ENCODE measurements at regions not wholly inside any gene's neighbourhood (a gene's known extent, or its start where the extent isn't known, plus 50 kb on each side); places are given as distances from the start of the nearest gene placed in this dataset.

DNA sequence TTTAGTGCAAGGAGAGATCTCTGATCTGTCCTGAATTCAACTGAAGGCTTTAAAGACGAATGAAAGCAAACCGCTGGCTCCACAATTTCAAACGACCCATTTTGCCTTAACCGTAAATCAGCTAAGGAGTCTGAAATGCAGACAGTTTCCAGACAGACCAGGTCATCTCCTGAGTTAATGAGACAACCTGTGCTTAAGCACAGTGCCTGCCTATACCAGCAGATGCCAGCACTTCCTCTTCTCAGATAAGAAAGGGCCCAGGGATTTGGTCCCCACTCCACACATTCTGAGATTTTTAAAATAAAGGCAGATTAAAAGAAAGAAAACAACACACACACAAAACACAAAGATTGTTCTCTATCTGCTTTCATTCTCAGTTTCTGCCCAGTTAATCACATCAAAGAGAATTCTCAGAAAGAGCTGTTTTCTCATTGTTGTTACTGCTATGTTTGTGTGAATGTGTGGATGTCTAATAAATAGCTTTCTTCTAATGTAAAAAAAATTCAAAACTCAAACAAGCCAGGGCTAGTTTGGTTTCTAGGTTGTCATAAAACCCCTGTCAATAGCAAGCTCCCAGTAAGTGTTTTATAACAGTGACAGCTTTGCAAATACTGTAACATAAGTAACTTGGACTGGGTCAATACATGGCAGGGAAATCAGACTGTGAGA lies 157.7 kb upstream of the SLC24A2 start:
- intact Hi-C loops (cut with DNase I; ENCODE audit: low total_unique reads): no loop called here
- no peak overlapping the region for H3K27ac ChIP-seq
- TF ChIP-seq, protein P1, sequence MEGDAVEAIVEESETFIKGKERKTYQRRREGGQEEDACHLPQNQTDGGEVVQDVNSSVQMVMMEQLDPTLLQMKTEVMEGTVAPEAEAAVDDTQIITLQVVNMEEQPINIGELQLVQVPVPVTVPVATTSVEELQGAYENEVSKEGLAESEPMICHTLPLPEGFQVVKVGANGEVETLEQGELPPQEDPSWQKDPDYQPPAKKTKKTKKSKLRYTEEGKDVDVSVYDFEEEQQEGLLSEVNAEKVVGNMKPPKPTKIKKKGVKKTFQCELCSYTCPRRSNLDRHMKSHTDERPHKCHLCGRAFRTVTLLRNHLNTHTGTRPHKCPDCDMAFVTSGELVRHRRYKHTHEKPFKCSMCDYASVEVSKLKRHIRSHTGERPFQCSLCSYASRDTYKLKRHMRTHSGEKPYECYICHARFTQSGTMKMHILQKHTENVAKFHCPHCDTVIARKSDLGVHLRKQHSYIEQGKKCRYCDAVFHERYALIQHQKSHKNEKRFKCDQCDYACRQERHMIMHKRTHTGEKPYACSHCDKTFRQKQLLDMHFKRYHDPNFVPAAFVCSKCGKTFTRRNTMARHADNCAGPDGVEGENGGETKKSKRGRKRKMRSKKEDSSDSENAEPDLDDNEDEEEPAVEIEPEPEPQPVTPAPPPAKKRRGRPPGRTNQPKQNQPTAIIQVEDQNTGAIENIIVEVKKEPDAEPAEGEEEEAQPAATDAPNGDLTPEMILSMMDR (IDR thresholded peaks at IDR 0.05 in 8 of 11, conservative IDR thresholded peaks at IDR 0.05 in 3 of 11): peak in 4 of 11 experiments; percentile 8 to 46 (median 16)
- TF ChIP-seq POLR2A (IDR thresholded peaks at IDR 0.05) (no peak), POLR2AphosphoS5 (IDR thresholded peaks at IDR 0.05) (no peak)
- H3K4me1 ChIP-seq: no peaks in the 10 kb centered on the region
- no peaks in the 10 kb centered on the region for H3K36me3 ChIP-seq
- H3K27me3 ChIP-seq (replicated peaks in 1 of 7): no peaks in the 10 kb centered on the region
- DNase-seq: no peak
- no peak overlapping the region for H3K4me3 ChIP-seq
- H3K9me3 ChIP-seq: no peaks in the 10 kb centered on the region
- WGBS, 5 donors: 53 to 83% (median 59%) methylated on average over 4 of the region's 4 CpGs

DNA sequence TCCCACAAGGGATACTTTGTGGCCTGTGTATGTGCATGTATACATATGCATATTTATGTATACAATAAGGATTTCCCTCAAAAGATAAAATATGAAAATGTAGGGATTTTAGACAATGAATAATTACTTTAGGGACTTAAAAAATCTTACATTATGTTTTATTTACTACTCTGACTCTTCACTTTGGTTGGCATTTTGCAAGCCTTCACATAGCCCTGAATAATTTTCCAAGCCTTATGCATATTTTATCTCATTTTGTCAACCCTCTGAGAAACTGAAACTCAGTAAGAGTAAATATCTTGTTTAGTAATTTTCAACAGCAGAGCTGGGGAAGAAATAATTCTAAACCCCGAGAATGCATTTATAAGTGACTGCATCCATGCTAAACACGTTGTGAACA lies 153.0 kb upstream of the SLC24A2 start:
- TF ChIP-seq, protein P1 (IDR thresholded peaks at IDR 0.05 in 8 of 11, conservative IDR thresholded peaks at IDR 0.05 in 3 of 11): no peak
- TF ChIP-seq POLR2AphosphoS5 (IDR thresholded peaks at IDR 0.05) (no peak), POLR2A (IDR thresholded peaks at IDR 0.05) (no peak)
- Histone ChIP-seq H3K9me3 (no peaks in the 10 kb centered on the region), H3K27me3 (replicated peaks in 1 of 7) (no peaks in the 10 kb centered on the region), H3K4me1 (no peaks in the 10 kb centered on the region), H3K4me3 (no peak overlapping the region), H3K27ac (no peak overlapping the region), H3K36me3 (no peaks in the 10 kb centered on the region)
- no peak for DNase-seq
- intact Hi-C loops (cut with DNase I; ENCODE audit: low total_unique reads): no loop called here
- 58 to 88% (median 71%) methylated on average over 2 of the region's 2 CpGs for WGBS, 5 donors

DNA sequence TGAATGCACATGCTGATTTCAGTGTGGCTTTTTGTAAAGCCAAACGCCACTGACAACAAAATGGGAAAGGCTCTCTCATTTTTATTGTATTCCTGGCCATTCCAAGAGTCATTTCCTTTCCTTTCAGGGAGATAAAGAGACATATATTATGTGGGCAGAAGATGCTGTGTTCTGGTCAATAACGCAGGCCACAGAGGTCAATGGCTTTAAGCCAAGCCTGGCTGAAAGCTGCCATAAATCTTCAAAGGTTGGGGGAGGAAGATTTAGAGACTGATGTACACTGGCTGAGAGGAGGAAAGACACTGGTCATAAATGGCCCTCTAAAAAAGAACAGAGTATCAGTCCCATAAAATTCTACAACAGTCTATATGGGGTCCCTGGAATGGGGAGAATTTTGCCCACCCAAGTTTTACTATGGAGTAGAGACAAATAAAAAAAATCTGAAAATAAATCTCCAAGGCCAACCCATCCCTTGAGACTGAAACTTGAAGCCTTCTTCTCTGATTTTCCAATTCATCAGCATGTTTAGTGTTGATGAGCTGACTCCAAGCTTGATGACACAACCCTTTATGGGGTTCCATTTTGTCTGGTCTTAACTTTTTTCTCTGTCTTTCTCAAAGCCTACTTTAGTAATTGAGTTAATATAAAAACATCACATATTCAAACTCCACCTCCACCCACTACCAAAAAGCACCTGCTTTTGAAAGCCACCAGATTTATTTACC lies 152.1 kb upstream of the SLC24A2 start:
- no peaks in the 10 kb centered on the region for H3K36me3 ChIP-seq
- no peaks in the 10 kb centered on the region for H3K27me3 ChIP-seq (replicated peaks in 1 of 7)
- intact Hi-C loops (cut with DNase I; ENCODE audit: low total_unique reads): no loop called here
- no peak for DNase-seq
- H3K4me3 ChIP-seq: no peak overlapping the region
- no peak for TF ChIP-seq POLR2AphosphoS5 (IDR thresholded peaks at IDR 0.05)
- TF ChIP-seq, protein P1 (IDR thresholded peaks at IDR 0.05 in 8 of 11, conservative IDR thresholded peaks at IDR 0.05 in 3 of 11): no peak
- TF ChIP-seq POLR2A (IDR thresholded peaks at IDR 0.05): no peak
- H3K27ac ChIP-seq: no peak overlapping the region
- no peaks in the 10 kb centered on the region for H3K9me3 ChIP-seq
- WGBS, 5 donors: 62 to 67% (median 63%) methylated on average over 2 of the region's 2 CpGs
- no peaks in the 10 kb centered on the region for H3K4me1 ChIP-seq

DNA sequence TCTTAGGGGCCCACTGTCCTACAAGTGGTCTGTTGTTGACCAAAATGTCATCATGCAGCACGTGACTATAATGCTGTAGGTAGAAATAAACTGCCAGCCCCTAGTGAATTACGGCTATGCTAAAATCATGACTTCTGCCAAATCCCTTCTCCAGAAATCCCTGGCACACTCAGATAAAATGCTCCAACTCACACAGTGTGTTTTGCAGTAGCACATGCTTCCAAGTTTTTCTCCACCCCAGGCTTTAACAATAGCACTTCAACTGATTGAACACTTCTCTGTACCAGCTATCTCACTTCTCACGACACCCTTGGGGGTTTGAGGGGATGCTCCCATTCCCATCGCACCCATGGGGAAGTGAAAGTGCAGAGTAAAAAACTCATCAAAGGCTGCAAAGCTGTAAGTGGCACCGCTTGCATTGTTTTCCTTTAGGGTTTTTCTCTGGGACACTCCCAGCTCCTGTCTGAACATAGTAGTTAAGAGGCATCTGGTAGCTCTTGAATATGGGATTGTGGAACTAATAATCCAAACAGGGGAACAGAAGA lies 151.0 kb upstream of the SLC24A2 start:
- Histone ChIP-seq H3K4me1 (peaks cover 0 to 4% (median under 1%) of the 10 kb centered on the region in 6 donors), H3K27ac (no peak overlapping the region), H3K9me3 (no peaks in the 10 kb centered on the region), H3K36me3 (no peaks in the 10 kb centered on the region), H3K27me3 (replicated peaks in 1 of 7) (peaks cover 0 to 3% (median 0%) of the 10 kb centered on the region in 7 donors), H3K4me3 (no peak overlapping the region)
- intact Hi-C loops (cut with DNase I; ENCODE audit: low total_unique reads): no loop called here
- TF ChIP-seq POLR2A (IDR thresholded peaks at IDR 0.05): no peak
- TF ChIP-seq, protein P1 (IDR thresholded peaks at IDR 0.05 in 8 of 11, conservative IDR thresholded peaks at IDR 0.05 in 3 of 11): no peak
- no peak for TF ChIP-seq POLR2AphosphoS5 (IDR thresholded peaks at IDR 0.05)
- DNase-seq: no peak
- WGBS, 5 donors: 58 to 67% (median 62%) methylated on average over 5 of the region's 5 CpGs

Data from spleen (tissue), 11 donors.